Activated CD8-positive, alpha-beta memory T cell treated with anti-CD3 and anti-CD28 coated beads, Interleukin-2, amount 10 ng/mL, durations not matched to agents 7 days and 5 days (primary cell): ENCODE measurements at regions not wholly inside any gene's neighbourhood (a gene's known extent, or its start where the extent isn't known, plus 50 kb on each side); places are given as distances from the start of the nearest gene placed in this dataset.
A peak's percentile ranks its signal among the peaks of the same experiment; 100 is the strongest.

Experiments used
- ATAC-seq: fragments of 150-1000 bp; cut with Tn5 transposase; one replicate; pipeline ENCODE4 v1.10.0; 2021; ENCODE audit warnings: moderate library complexity
- CTCF ChIA-PET: fragments of 350-600 bp; sonication (Branson Sonifier 250); formaldehyde crosslinking; loops from one replicate; lab custom pipeline; 2021; ENCODE audit warnings: antibody characterized with exemption; lab: Charles Lee
- DNase-seq: peaks from one replicate; pipeline ENCODE4 v3.0.0-alpha.2; 2020
- H3K27ac Mint-ChIP-seq: one replicate; pipeline ENCODE4 v1.8.0; 2021; ENCODE audit warnings: mild to moderate bottlenecking, mixed read lengths
- H3K27me3 Mint-ChIP-seq: one replicate; pipeline ENCODE4 v1.8.0; 2021; ENCODE audit warnings: mixed read lengths
- H3K36me3 Mint-ChIP-seq: one replicate; pipeline ENCODE4 v1.8.0; 2021; ENCODE audit warnings: mild to moderate bottlenecking, mixed read lengths
- H3K4me1 Mint-ChIP-seq: one replicate; pipeline ENCODE4 v1.8.0; 2021; ENCODE audit warnings: mixed read lengths
- H3K4me3 Mint-ChIP-seq: one replicate; pipeline ENCODE4 v1.8.0; 2021; ENCODE audit warnings: mild to moderate bottlenecking, moderate library complexity, mixed read lengths
- H3K9me3 Mint-ChIP-seq: one replicate; pipeline ENCODE4 v1.8.0; 2022; ENCODE audit warnings: low read depth, mixed read lengths

GRCh38 chr13:24005755-24006281 is 108.5 kb upstream of the C1QTNF9B start:
- ATAC-seq (no peak), DNase-seq (no peak)
- CTCF ChIA-PET, result interaction anchor here (1.0 to 1.2 kb wide), 2 partner anchors 12 to 228 kb away, joined by 3 read pairs; no protein-coding TSS in a partner anchor
- Mint-ChIP-seq H3K4me3 (no peak overlapping the region), H3K4me1 (no peaks in the 10 kb centered on the region), H3K9me3 (no peaks in the 10 kb centered on the region), H3K27ac (no peak overlapping the region), H3K36me3 (no peaks in the 10 kb centered on the region), H3K27me3 (peaks cover 14% of the 10 kb centered on the region)

- Mint-ChIP-seq H3K4me1 (no peaks in the 10 kb centered on the region), H3K27me3 (peaks cover 14% of the 10 kb centered on the region), H3K9me3 (no peaks in the 10 kb centered on the region), H3K36me3 (no peaks in the 10 kb centered on the region), H3K4me3 (no peak overlapping the region), H3K27ac (no peak overlapping the region)
- DNase-seq, result no peak
- ATAC-seq, result no peak
- CTCF ChIA-PET, result interaction anchor here (1.0 kb wide), 1 partner anchor 227 kb away, joined by 3 read pairs; no protein-coding TSS in a partner anchor
These were observed 109.4 kb upstream of the C1QTNF9B start for GRCh38 chr13:24006520-24007248.

- CTCF ChIA-PET, result interaction anchor here (0.9 to 1.7 kb wide), 5 partner anchors 12 to 86 kb away, joined by 3 to 5 read pairs (median 3); no protein-coding TSS in a partner anchor
- Mint-ChIP-seq H3K4me3 (no peak overlapping the region), H3K27ac (no peak overlapping the region), H3K4me1 (no peaks in the 10 kb centered on the region), H3K36me3 (no peaks in the 10 kb centered on the region), H3K9me3 (no peaks in the 10 kb centered on the region), H3K27me3 (peaks cover 14% of the 10 kb centered on the region)
- no peak for ATAC-seq
- no peak for DNase-seq
These were observed 110.8 kb upstream of the C1QTNF9B start for GRCh38 chr13:24007979-24008620.

GRCh38 chr13:24008679-24009078 is 111.4 kb upstream of the C1QTNF9B start:
- ATAC-seq (no peak), DNase-seq (no peak)
- H3K9me3 Mint-ChIP-seq, result no peaks in the 10 kb centered on the region
- CTCF ChIA-PET, result interaction anchor here (0.9 to 1.7 kb wide), 5 partner anchors 11 to 87 kb away, joined by 3 to 5 read pairs (median 3); no protein-coding TSS in a partner anchor
- no peaks in the 10 kb centered on the region for H3K36me3 Mint-ChIP-seq
- H3K27ac Mint-ChIP-seq, result no peak overlapping the region
- H3K4me1 Mint-ChIP-seq, result no peaks in the 10 kb centered on the region
- H3K4me3 Mint-ChIP-seq, result no peak overlapping the region
- H3K27me3 Mint-ChIP-seq, result peaks cover 14% of the 10 kb centered on the region

GRCh38 chr13:24011266-24011665 is 114.0 kb upstream of the C1QTNF9B start:
- Mint-ChIP-seq H3K4me1 (no peaks in the 10 kb centered on the region), H3K9me3 (no peaks in the 10 kb centered on the region), H3K4me3 (no peak overlapping the region), H3K27me3 (peaks cover 3% of the 10 kb centered on the region), H3K36me3 (no peaks in the 10 kb centered on the region), H3K27ac (no peak overlapping the region)
- ATAC-seq (no peak), DNase-seq (no peak)
- CTCF ChIA-PET, result no interaction called here

- DNase-seq (no peak), ATAC-seq (no peak)
- Mint-ChIP-seq H3K36me3 (no peaks in the 10 kb centered on the region), H3K9me3 (no peaks in the 10 kb centered on the region), H3K27ac (no peak overlapping the region), H3K27me3 (peaks cover 2% of the 10 kb centered on the region), H3K4me3 (no peak overlapping the region), H3K4me1 (no peaks in the 10 kb centered on the region)
- CTCF ChIA-PET, result interaction anchor here (1.5 to 1.6 kb wide), 2 partner anchors 52 to 207 kb away, joined by 3 to 4 read pairs; no protein-coding TSS in a partner anchor
These were observed 115.3 kb upstream of the C1QTNF9B start for GRCh38 chr13:24012648-24013047.

- H3K9me3 Mint-ChIP-seq, result no peaks in the 10 kb centered on the region
These were observed 115.9 kb upstream of the C1QTNF9B start for GRCh38 chr13:24013189-24013588.

GRCh38 chr13:24016046-24016445 is 118.7 kb upstream of the C1QTNF9B start:
- ATAC-seq (no peak), DNase-seq (no peak)
- Mint-ChIP-seq H3K27ac (no peak overlapping the region), H3K4me1 (peaks cover 2% of the 10 kb centered on the region), H3K9me3 (no peaks in the 10 kb centered on the region), H3K4me3 (no peak overlapping the region), H3K27me3 (no peaks in the 10 kb centered on the region), H3K36me3 (no peaks in the 10 kb centered on the region)
- CTCF ChIA-PET, result no interaction called here

More at GRCh38 chr13:24013189-24013588, 115.9 kb upstream of the C1QTNF9B start:
- H3K36me3 Mint-ChIP-seq, result no peaks in the 10 kb centered on the region
- CTCF ChIA-PET, result interaction anchor here (1.5 to 1.6 kb wide), 2 partner anchors 52 to 207 kb away, joined by 3 to 4 read pairs; no protein-coding TSS in a partner anchor
- DNase-seq, result no peak
- no peaks in the 10 kb centered on the region for H3K4me1 Mint-ChIP-seq
- no peak for ATAC-seq
- H3K27ac Mint-ChIP-seq, result no peak overlapping the region
- peaks cover 2% of the 10 kb centered on the region for H3K27me3 Mint-ChIP-seq
- no peak overlapping the region for H3K4me3 Mint-ChIP-seq

- H3K4me1 Mint-ChIP-seq, result peaks cover 10% of the 10 kb centered on the region
- ATAC-seq (no peak), DNase-seq (no peak)
- CTCF ChIA-PET, result interaction anchor here (0.6 to 5.2 kb wide), 11 partner anchors 12 to 254 kb away, joined by 3 to 44 read pairs (median 3); no protein-coding TSS in a partner anchor
- peaks cover 2% of the 10 kb centered on the region for H3K27me3 Mint-ChIP-seq
- no peak overlapping the region for H3K4me3 Mint-ChIP-seq
- peak overlapping the region; percentile 23 for H3K27ac Mint-ChIP-seq
- H3K36me3 Mint-ChIP-seq, result no peaks in the 10 kb centered on the region
- no peaks in the 10 kb centered on the region for H3K9me3 Mint-ChIP-seq
These were observed 125.3 kb upstream of the C1QTNF9B start for GRCh38 chr13:24022568-24022967.

- DNase-seq (no peak), ATAC-seq (no peak)
- Mint-ChIP-seq H3K9me3 (no peaks in the 10 kb centered on the region), H3K4me1 (peaks cover 10% of the 10 kb centered on the region), H3K36me3 (no peaks in the 10 kb centered on the region), H3K27ac (no peak overlapping the region), H3K4me3 (no peak overlapping the region), H3K27me3 (peaks cover 4% of the 10 kb centered on the region)
- CTCF ChIA-PET, result interaction anchor here (0.9 to 5.2 kb wide), 9 partner anchors 17 to 205 kb away, joined by 3 to 44 read pairs (median 5); no protein-coding TSS in a partner anchor
These were observed 125.8 kb upstream of the C1QTNF9B start for GRCh38 chr13:24023073-24023472.

- H3K27me3 Mint-ChIP-seq, result peaks cover 31% of the 10 kb centered on the region
- ATAC-seq, result no peak
- H3K36me3 Mint-ChIP-seq, result peaks cover 2% of the 10 kb centered on the region
- no peak overlapping the region for H3K4me3 Mint-ChIP-seq
- no peaks in the 10 kb centered on the region for H3K9me3 Mint-ChIP-seq
- H3K4me1 Mint-ChIP-seq, result peaks cover 6% of the 10 kb centered on the region
- no peak overlapping the region for H3K27ac Mint-ChIP-seq
- no peak for DNase-seq
- CTCF ChIA-PET, result interaction anchor here (0.7 to 2.1 kb wide), 5 partner anchors 11 to 26 kb away, joined by 3 to 7 read pairs (median 4); no protein-coding TSS in a partner anchor
These were observed 130.2 kb upstream of the C1QTNF9B start for GRCh38 chr13:24027494-24027893.

- Mint-ChIP-seq H3K4me3 (no peak overlapping the region), H3K4me1 (no peaks in the 10 kb centered on the region), H3K27me3 (peaks cover 43% of the 10 kb centered on the region), H3K27ac (no peak overlapping the region), H3K9me3 (no peaks in the 10 kb centered on the region), H3K36me3 (peaks cover 2% of the 10 kb centered on the region)
- DNase-seq (no peak), ATAC-seq (no peak)
- CTCF ChIA-PET, result no interaction called here
These were observed 128.3 kb upstream of the SPATA13 start for GRCh38 chr13:24032252-24032651.

- CTCF ChIA-PET, result no interaction called here
These were observed 127.8 kb upstream of the SPATA13 start for GRCh38 chr13:24032674-24033073.

More at GRCh38 chr13:24032674-24033073, 127.8 kb upstream of the SPATA13 start:
- H3K36me3 Mint-ChIP-seq, result peaks cover 2% of the 10 kb centered on the region
- H3K4me3 Mint-ChIP-seq, result no peak overlapping the region
- peaks cover 2% of the 10 kb centered on the region for H3K4me1 Mint-ChIP-seq
- no peaks in the 10 kb centered on the region for H3K9me3 Mint-ChIP-seq
- no peak for DNase-seq
- H3K27ac Mint-ChIP-seq, result no peak overlapping the region
- H3K27me3 Mint-ChIP-seq, result peaks cover 40% of the 10 kb centered on the region
- no peak for ATAC-seq
